ENCODE measurements at regions not wholly inside any gene's neighbourhood (a gene's known extent, or its start where the extent isn't known, plus 50 kb on each side); places are given as distances from the start of the nearest gene placed in this dataset.

- H3K9me3 ChIP-seq (ENCODE audit: control insufficient read depth, insufficient read depth, low read length) = no peaks in the 10 kb centered on the region
- no peak for DNase-seq (ENCODE audit: low read depth in 4 of 6, low spot score in 6 of 6)
- no peak overlapping the region for H3K4me3 ChIP-seq (ENCODE audit: low read depth, low read length)
- 86% methylated on average over 1 of the region's 3 CpGs for WGBS (ENCODE audit: insufficient coverage)
- no peaks in the 10 kb centered on the region for H3K36me3 ChIP-seq (ENCODE audit: control insufficient read depth, insufficient read depth, low read length)
- no peaks in the 10 kb centered on the region for H3K27me3 ChIP-seq (ENCODE audit: control insufficient read depth, insufficient read depth, low read length)
- H3K27ac ChIP-seq (ENCODE audit: low read depth, low read length) = no peak overlapping the region
- H3K4me1 ChIP-seq (ENCODE audit: control insufficient read depth, insufficient read depth, low read length) = no peaks in the 10 kb centered on the region
Observed at GRCh38 chr1:239802275-239802674, 289.4 kb upstream of the FMN2 start.

GRCh38 chr1:239803781-239804180 is 287.9 kb upstream of the FMN2 start:
- H3K9me3 ChIP-seq (ENCODE audit: control insufficient read depth, insufficient read depth, low read length) = no peaks in the 10 kb centered on the region
- no peaks in the 10 kb centered on the region for H3K27me3 ChIP-seq (ENCODE audit: control insufficient read depth, insufficient read depth, low read length)
- H3K27ac ChIP-seq (ENCODE audit: low read depth, low read length) = no peak overlapping the region
- H3K4me3 ChIP-seq (ENCODE audit: low read depth, low read length) = no peak overlapping the region
- 88% methylated on average over 1 of the region's 6 CpGs for WGBS (ENCODE audit: insufficient coverage)
- no peaks in the 10 kb centered on the region for H3K4me1 ChIP-seq (ENCODE audit: control insufficient read depth, insufficient read depth, low read length)
- DNase-seq (ENCODE audit: low read depth in 4 of 6, low spot score in 6 of 6) = no peak
- H3K36me3 ChIP-seq (ENCODE audit: control insufficient read depth, insufficient read depth, low read length) = no peaks in the 10 kb centered on the region

GRCh38 chr1:239804266-239804665 is 287.4 kb upstream of the FMN2 start:
- no CpG with 5 or more reads among the region's 4 CpGs for WGBS (ENCODE audit: insufficient coverage)
- H3K27ac ChIP-seq (ENCODE audit: low read depth, low read length) = no peak overlapping the region
- DNase-seq (ENCODE audit: low read depth in 4 of 6, low spot score in 6 of 6) = no peak
- no peaks in the 10 kb centered on the region for H3K9me3 ChIP-seq (ENCODE audit: control insufficient read depth, insufficient read depth, low read length)
- no peaks in the 10 kb centered on the region for H3K27me3 ChIP-seq (ENCODE audit: control insufficient read depth, insufficient read depth, low read length)
- H3K36me3 ChIP-seq (ENCODE audit: control insufficient read depth, insufficient read depth, low read length) = no peaks in the 10 kb centered on the region
- H3K4me3 ChIP-seq (ENCODE audit: low read depth, low read length) = no peak overlapping the region
- H3K4me1 ChIP-seq (ENCODE audit: control insufficient read depth, insufficient read depth, low read length) = no peaks in the 10 kb centered on the region

GRCh38 chr1:239805042-239805441 is 286.6 kb upstream of the FMN2 start:
- no peaks in the 10 kb centered on the region for H3K27me3 ChIP-seq (ENCODE audit: control insufficient read depth, insufficient read depth, low read length)
- no peaks in the 10 kb centered on the region for H3K9me3 ChIP-seq (ENCODE audit: control insufficient read depth, insufficient read depth, low read length)
- DNase-seq (ENCODE audit: low read depth in 4 of 6, low spot score in 6 of 6) = no peak
- no peak overlapping the region for H3K4me3 ChIP-seq (ENCODE audit: low read depth, low read length)
- peaks cover 7% of the 10 kb centered on the region for H3K4me1 ChIP-seq (ENCODE audit: control insufficient read depth, insufficient read depth, low read length)
- whole genome bisulfite sequencing (ENCODE audit: insufficient coverage) = no CpG with 5 or more reads among the region's 4 CpGs
- no peak overlapping the region for H3K27ac ChIP-seq (ENCODE audit: low read depth, low read length)
- H3K36me3 ChIP-seq (ENCODE audit: control insufficient read depth, insufficient read depth, low read length) = no peaks in the 10 kb centered on the region

GRCh38 chr1:239805851-239806772 is 285.6 kb upstream of the FMN2 start:
- peak in 1 of 6 donors; percentile 47 for DNase-seq (ENCODE audit: low read depth in 4 of 6, low spot score in 6 of 6)
- Histone ChIP-seq H3K4me1 (ENCODE audit: control insufficient read depth, insufficient read depth, low read length) (peaks cover 11% of the 10 kb centered on the region), H3K27ac (ENCODE audit: low read depth, low read length) (no peak overlapping the region), H3K36me3 (ENCODE audit: control insufficient read depth, insufficient read depth, low read length) (no peaks in the 10 kb centered on the region), H3K27me3 (ENCODE audit: control insufficient read depth, insufficient read depth, low read length) (no peaks in the 10 kb centered on the region), H3K4me3 (ENCODE audit: low read depth, low read length) (no peak overlapping the region), H3K9me3 (ENCODE audit: control insufficient read depth, insufficient read depth, low read length) (no peaks in the 10 kb centered on the region)
- WGBS (ENCODE audit: insufficient coverage) = 31% methylated on average over 3 of the region's 10 CpGs

GRCh38 chr1:239806897-239807296 is 284.8 kb upstream of the FMN2 start:
- Histone ChIP-seq H3K4me1 (ENCODE audit: control insufficient read depth, insufficient read depth, low read length) (peaks cover 14% of the 10 kb centered on the region), H3K4me3 (ENCODE audit: low read depth, low read length) (no peak overlapping the region), H3K9me3 (ENCODE audit: control insufficient read depth, insufficient read depth, low read length) (no peaks in the 10 kb centered on the region), H3K36me3 (ENCODE audit: control insufficient read depth, insufficient read depth, low read length) (no peaks in the 10 kb centered on the region), H3K27ac (ENCODE audit: low read depth, low read length) (no peak overlapping the region), H3K27me3 (ENCODE audit: control insufficient read depth, insufficient read depth, low read length) (no peaks in the 10 kb centered on the region)
- no CpG with 5 or more reads among the region's 2 CpGs for WGBS (ENCODE audit: insufficient coverage)
- DNase-seq (ENCODE audit: low read depth in 4 of 6, low spot score in 6 of 6) = no peak

GRCh38 chr1:239807361-239807760 is 284.3 kb upstream of the FMN2 start:
- no peak overlapping the region for H3K27ac ChIP-seq (ENCODE audit: low read depth, low read length)
- no peak overlapping the region for H3K4me3 ChIP-seq (ENCODE audit: low read depth, low read length)

GRCh38 chr1:239810061-239810481 is 281.6 kb upstream of the FMN2 start:
- Histone ChIP-seq H3K4me1 (ENCODE audit: control insufficient read depth, insufficient read depth, low read length) (peaks cover 20% of the 10 kb centered on the region), H3K27me3 (ENCODE audit: control insufficient read depth, insufficient read depth, low read length) (no peaks in the 10 kb centered on the region), H3K36me3 (ENCODE audit: control insufficient read depth, insufficient read depth, low read length) (no peaks in the 10 kb centered on the region), H3K9me3 (ENCODE audit: control insufficient read depth, insufficient read depth, low read length) (no peaks in the 10 kb centered on the region), H3K27ac (ENCODE audit: low read depth, low read length) (no peak overlapping the region), H3K4me3 (ENCODE audit: low read depth, low read length) (no peak overlapping the region)
- peak in 2 of 6 donors; percentile 59 to 68 for DNase-seq (ENCODE audit: low read depth in 4 of 6, low spot score in 6 of 6)
- WGBS (ENCODE audit: insufficient coverage) = 38% methylated on average over 5 of the region's 8 CpGs

More at GRCh38 chr1:239807361-239807760, 284.3 kb upstream of the FMN2 start:
- Histone ChIP-seq H3K9me3 (ENCODE audit: control insufficient read depth, insufficient read depth, low read length) (no peaks in the 10 kb centered on the region), H3K27me3 (ENCODE audit: control insufficient read depth, insufficient read depth, low read length) (no peaks in the 10 kb centered on the region), H3K36me3 (ENCODE audit: control insufficient read depth, insufficient read depth, low read length) (no peaks in the 10 kb centered on the region), H3K4me1 (ENCODE audit: control insufficient read depth, insufficient read depth, low read length) (peaks cover 14% of the 10 kb centered on the region)
- peak in 2 of 6 donors; percentile 47 to 50 for DNase-seq (ENCODE audit: low read depth in 4 of 6, low spot score in 6 of 6)

- 27% methylated on average over 6 of the region's 7 CpGs for WGBS (ENCODE audit: insufficient coverage)
Observed at GRCh38 chr1:239811211-239811885, 280.3 kb upstream of the FMN2 start.

More at GRCh38 chr1:239811211-239811885, 280.3 kb upstream of the FMN2 start:
- Histone ChIP-seq H3K9me3 (ENCODE audit: control insufficient read depth, insufficient read depth, low read length) (no peaks in the 10 kb centered on the region), H3K27ac (ENCODE audit: low read depth, low read length) (no peak overlapping the region), H3K27me3 (ENCODE audit: control insufficient read depth, insufficient read depth, low read length) (no peaks in the 10 kb centered on the region), H3K36me3 (ENCODE audit: control insufficient read depth, insufficient read depth, low read length) (no peaks in the 10 kb centered on the region), H3K4me1 (ENCODE audit: control insufficient read depth, insufficient read depth, low read length) (peaks cover 20% of the 10 kb centered on the region), H3K4me3 (ENCODE audit: low read depth, low read length) (no peak overlapping the region)
- DNase-seq (ENCODE audit: low read depth in 4 of 6, low spot score in 6 of 6) = peak in 2 of 6 donors; percentile 45 to 69
